ENCODE measurements at regions not wholly inside any gene's neighbourhood (a gene's known extent, or its start where the extent isn't known, plus 50 kb on each side); places are given as distances from the start of the nearest gene placed in this dataset.
A peak's percentile ranks its signal among the peaks of the same experiment; 100 is the strongest.
"Not testable (repeated sequence)": the region's sequence is repeated elsewhere in the genome, so short reads cannot be mapped to it uniquely, and the experiment has no call there.

GRCh38 chr12:95385246-95386035 lies 88.5 kb upstream of the METAP2 start:
- Histone ChIP-seq H4K20me1 (ENCODE audit: insufficient read depth, low read length) (no peaks in the 10 kb centered on the region), H3K4me2 (ENCODE audit: low read length) (peak overlapping the region; percentile 68), H3K4me3 (ENCODE audit: low read depth, low read length, poor library complexity, severe bottlenecking) (peak overlapping the region; percentile 40), H3K9me2 (ENCODE audit: insufficient read depth, low read length) (no peaks in the 10 kb centered on the region), H3K79me2 (ENCODE audit: insufficient read depth, low read depth, low read length) (no peaks in the 10 kb centered on the region), H3K27ac (ENCODE audit: low read depth, low read length, poor library complexity, severe bottlenecking) (peak overlapping the region; percentile 51), H3K4me1 (ENCODE audit: insufficient read depth, low read length, poor library complexity, severe bottlenecking) (peaks cover 57% of the 10 kb centered on the region), H3K36me3 (ENCODE audit: insufficient read depth, low read length) (no peaks in the 10 kb centered on the region), H3K9me3 (ENCODE audit: low read length) (no peaks in the 10 kb centered on the region), H2AFZ (ENCODE audit: low read length) (peak overlapping the region; percentile 81)
- ChIA-PET POLR2A (interaction anchor here (0.6 to 1.7 kb wide), 11 partner anchors 9 to 774 kb away, joined by 3 to 6 read pairs (median 4); partner anchors contain the start of gene METAP2), CTCF (ENCODE audit: unreplicated experiment) (no interaction called here)
- BruUV-seq (replicated peaks) = no TSS peak
- DNase-seq (ENCODE audit: low spot score) = peak; percentile 51
- intact Hi-C loops (cut with micrococcal nuclease; ENCODE audit: unreplicated experiment) = no loop called here
- TF ChIP-seq CTCF (conservative IDR thresholded peaks at IDR 0.05; ENCODE audit: low read length) (0 out of 2 replicates have a peak, but pooled peaks have one; percentile 5), EZH2phosphoT487 (IDR thresholded peaks at IDR 0.05; ENCODE audit: borderline replicate concordance, low read depth, low read length) (no peak)

- Histone ChIP-seq H3K9me2 (ENCODE audit: insufficient read depth, low read length) (no peaks in the 10 kb centered on the region), H3K9me3 (ENCODE audit: low read length) (peaks cover 4% of the 10 kb centered on the region), H2AFZ (ENCODE audit: low read length) (peak overlapping the region; percentile 81), H3K4me1 (ENCODE audit: insufficient read depth, low read length, poor library complexity, severe bottlenecking) (peaks cover 63% of the 10 kb centered on the region), H3K79me2 (ENCODE audit: insufficient read depth, low read depth, low read length) (no peaks in the 10 kb centered on the region), H3K36me3 (ENCODE audit: insufficient read depth, low read length) (peaks cover 2% of the 10 kb centered on the region; the same call in 1 of the 2 replicates), H3K4me2 (ENCODE audit: low read length) (peak overlapping the region; percentile 68), H4K20me1 (ENCODE audit: insufficient read depth, low read length) (no peaks in the 10 kb centered on the region), H3K27ac (ENCODE audit: low read depth, low read length, poor library complexity, severe bottlenecking) (peak overlapping the region; percentile 51), H3K4me3 (ENCODE audit: low read depth, low read length, poor library complexity, severe bottlenecking) (peak overlapping the region; percentile 40)
- ChIA-PET CTCF (ENCODE audit: unreplicated experiment) (interaction anchor here (0.6 kb wide), 1 partner anchor 26 kb away, joined by 3 read pairs; no protein-coding TSS in a partner anchor), POLR2A (interaction anchor here (0.6 to 1.7 kb wide), 11 partner anchors 9 to 220 kb away, joined by 3 to 6 read pairs (median 4); partner anchors contain the start of gene METAP2)
- BruUV-seq (replicated peaks) = no TSS peak
- TF ChIP-seq EZH2phosphoT487 (IDR thresholded peaks at IDR 0.05; ENCODE audit: borderline replicate concordance, low read depth, low read length) = no peak
- TF ChIP-seq CTCF (conservative IDR thresholded peaks at IDR 0.05; ENCODE audit: low read length) = no peak
- intact Hi-C loops (cut with micrococcal nuclease; ENCODE audit: unreplicated experiment) = no loop called here
- DNase-seq (ENCODE audit: low spot score) = no peak
Measured at GRCh38 chr12:95386051-95386450, 87.9 kb upstream of the METAP2 start.

- H3K4me1 ChIP-seq (ENCODE audit: insufficient read depth, low read length, poor library complexity, severe bottlenecking) = peaks cover 69% of the 10 kb centered on the region
- BruUV-seq (replicated peaks); H4K20me1 ChIP-seq (ENCODE audit: insufficient read depth, low read length); H3K79me2 ChIP-seq (ENCODE audit: insufficient read depth, low read depth, low read length); DNase-seq (ENCODE audit: low spot score); H3K9me2 ChIP-seq (ENCODE audit: insufficient read depth, low read length); intact Hi-C loops (cut with micrococcal nuclease; ENCODE audit: unreplicated experiment); CTCF ChIA-PET (ENCODE audit: unreplicated experiment): not testable (repeated sequence)
- peaks cover 22% of the 10 kb centered on the region for H3K9me3 ChIP-seq (ENCODE audit: low read length)
- H3K27ac ChIP-seq (ENCODE audit: low read depth, low read length, poor library complexity, severe bottlenecking) = peak overlapping the region; percentile 84
- H3K36me3 ChIP-seq (ENCODE audit: insufficient read depth, low read length) = peaks cover 14% of the 10 kb centered on the region
- H2AFZ ChIP-seq (ENCODE audit: low read length) = peak overlapping the region; percentile 86
- peak overlapping the region; percentile 16 for H3K4me3 ChIP-seq (ENCODE audit: low read depth, low read length, poor library complexity, severe bottlenecking)
- H3K4me2 ChIP-seq (ENCODE audit: low read length) = peak overlapping the region; percentile 57
- POLR2A ChIA-PET = interaction anchor here (0.8 to 1.2 kb wide), 3 partner anchors 11 to 86 kb away, joined by 3 to 4 read pairs (median 3); partner anchors contain the start of gene METAP2
Measured at GRCh38 chr12:95388260-95388659, 85.7 kb upstream of the METAP2 start.
